Endodermal cell (in vitro differentiated cells): ENCODE measurements at regions not wholly inside any gene's neighbourhood (a gene's known extent, or its start where the extent isn't known, plus 50 kb on each side); places are given as distances from the start of the nearest gene placed in this dataset.

Experiments
- DNase-seq: peaks from one replicate; pipeline ENCODE4 v3.0.0-alpha.2; 2017
- H3K27ac ChIP-seq: 2 replicates; pipeline ENCODE4 v1.5.1; 2013; ENCODE audit warnings: mild to moderate bottlenecking, low read depth, low read length, moderate library complexity
- H3K27me3 ChIP-seq: 2 replicates; pipeline ENCODE4 v1.6.1; 2013; ENCODE audit warnings: mild to moderate bottlenecking, low read length, moderate library complexity; ENCODE audit not compliant: insufficient read depth, control insufficient read depth, poor library complexity, severe bottlenecking
- H3K36me3 ChIP-seq: 2 replicates; pipeline ENCODE4 v1.7.0; 2013; ENCODE audit warnings: mild to moderate bottlenecking, low read length, moderate library complexity; ENCODE audit not compliant: control insufficient read depth, insufficient read depth
- H3K4me1 ChIP-seq: one replicate; pipeline ENCODE4 v1.7.0; 2013; ENCODE audit warnings: low read length; ENCODE audit not compliant: control insufficient read depth, insufficient read depth
- H3K4me3 ChIP-seq: 2 replicates; pipeline ENCODE4 v1.5.1; 2013; ENCODE audit warnings: mild to moderate bottlenecking, low read length, moderate library complexity
- H3K9ac ChIP-seq: 2 replicates; pipeline ENCODE4 v1.6.1; 2013; ENCODE audit warnings: mild to moderate bottlenecking, low read length, moderate library complexity; ENCODE audit not compliant: poor library complexity, severe bottlenecking; ENCODE audit errors: extremely low read depth
- H3K9me3 ChIP-seq: 2 replicates; pipeline ENCODE4 v1.6.1; 2013; ENCODE audit warnings: mild to moderate bottlenecking, low read length, moderate library complexity; ENCODE audit not compliant: control insufficient read depth
- H3K27ac Mint-ChIP-seq: 2 replicates; pipeline ENCODE4 v1.8.0; 2020; ENCODE audit warnings: mixed read lengths
- H3K27me3 Mint-ChIP-seq: 2 replicates; pipeline ENCODE4 v1.8.0; 2021; ENCODE audit warnings: mild to moderate bottlenecking, mixed read lengths; ENCODE audit not compliant: insufficient read depth
- H3K36me3 Mint-ChIP-seq: 2 replicates; pipeline ENCODE4 v1.8.0; 2020; ENCODE audit warnings: low read depth, mixed read lengths
- H3K4me1 Mint-ChIP-seq: 2 replicates; pipeline ENCODE4 v1.8.0; 2020; ENCODE audit warnings: mixed read lengths
- H3K4me3 Mint-ChIP-seq: 2 replicates; pipeline ENCODE4 v1.8.0; 2020; ENCODE audit warnings: mild to moderate bottlenecking, moderate library complexity, mixed read lengths
- H3K9me3 Mint-ChIP-seq: 2 replicates; pipeline ENCODE4 v1.8.0; 2020; ENCODE audit warnings: mild to moderate bottlenecking, mixed read lengths
- CTCF ChIP-seq: fragments of 200-600 bp; sonication (generic); conservative IDR thresholded peaks from 2 replicates; pipeline ENCODE4 v1.5.0; 2021; ENCODE audit warnings: antibody characterized with exemption, mild to moderate bottlenecking
- WGBS, 2 experiments: methylation state at CpG; one replicate each; pipeline versions ENCODE4 v1.1.5 to v1.1.7; 2013; ENCODE audit warnings: missing lambda C conversion rate in 2 of 2, mixed read lengths in 1 of 2; ENCODE audit not compliant: insufficient coverage in 1 of 2, insufficient read length in 1 of 2; 5-methylcytosine and 5-hydroxymethylcytosine counted together

DNA sequence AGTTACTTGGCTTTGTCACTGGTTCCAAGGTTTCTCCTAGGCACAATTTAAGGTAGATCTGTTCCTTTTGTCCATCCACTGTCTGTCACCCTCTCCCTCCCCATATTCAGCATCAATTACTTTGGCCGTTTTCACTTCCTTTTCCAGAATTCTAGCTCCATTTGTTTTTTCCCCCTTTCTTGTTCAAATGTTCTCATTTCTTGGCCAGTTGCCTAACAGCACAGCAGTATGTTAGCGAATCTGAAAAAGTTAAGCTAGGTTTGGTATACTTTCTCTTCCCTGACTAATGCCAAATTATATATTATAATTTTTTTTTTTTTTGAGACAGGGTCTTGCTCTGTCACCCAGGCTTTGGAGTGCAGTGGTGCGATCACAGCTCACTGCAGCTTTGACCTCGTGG is 409.1 kb upstream of the TEX13C start:
- no peaks in the 10 kb centered on the region for H3K4me1 Mint-ChIP-seq
- Histone ChIP-seq H3K27ac (no peak overlapping the region), H3K4me1 (no peaks in the 10 kb centered on the region), H3K9me3 (no peaks in the 10 kb centered on the region), H3K4me3 (no peak overlapping the region), H3K36me3 (no peaks in the 10 kb centered on the region), H3K27me3 (no peaks in the 10 kb centered on the region), H3K9ac (no peak overlapping the region)
- DNase-seq = no peak
- H3K27me3 Mint-ChIP-seq = no peaks in the 10 kb centered on the region
- no peak for TF ChIP-seq CTCF
- peaks cover 2% of the 10 kb centered on the region for H3K9me3 Mint-ChIP-seq
- no peak overlapping the region for H3K4me3 Mint-ChIP-seq
- 86% methylated on average over 3 of the region's 4 CpGs; no CpG with 5 or more reads in 1 of the 2 experiments for WGBS, 2 experiments
- no peak overlapping the region for H3K27ac Mint-ChIP-seq
- no peaks in the 10 kb centered on the region for H3K36me3 Mint-ChIP-seq

- H3K36me3 ChIP-seq = no peaks in the 10 kb centered on the region
- no peak overlapping the region for H3K27ac ChIP-seq
- 89% methylated on average over 2 of the region's 2 CpGs; no CpG with 5 or more reads in 1 of the 2 experiments for WGBS, 2 experiments
- no peak for TF ChIP-seq CTCF
- no peaks in the 10 kb centered on the region for H3K4me1 ChIP-seq
- Mint-ChIP-seq H3K27me3 (no peaks in the 10 kb centered on the region), H3K9me3 (no peaks in the 10 kb centered on the region), H3K36me3 (no peaks in the 10 kb centered on the region), H3K4me1 (no peaks in the 10 kb centered on the region), H3K27ac (no peak overlapping the region), H3K4me3 (no peak overlapping the region)
- no peak overlapping the region for H3K4me3 ChIP-seq
- H3K27me3 ChIP-seq = no peaks in the 10 kb centered on the region
- no peak overlapping the region for H3K9ac ChIP-seq
- no peak for DNase-seq
- no peaks in the 10 kb centered on the region for H3K9me3 ChIP-seq
Observed at GRCh38 chrX:124917011-124917410, 402.7 kb upstream of the TEX13C start.

GRCh38 chrX:124925681-124926080 is 394.0 kb upstream of the TEX13C start:
- no peak overlapping the region for H3K27ac ChIP-seq
- no peaks in the 10 kb centered on the region for H3K27me3 Mint-ChIP-seq
- no peaks in the 10 kb centered on the region for H3K36me3 ChIP-seq
- no peaks in the 10 kb centered on the region for H3K9me3 Mint-ChIP-seq
- H3K9me3 ChIP-seq = no peaks in the 10 kb centered on the region
- H3K36me3 Mint-ChIP-seq = no peaks in the 10 kb centered on the region
- no peak overlapping the region for H3K9ac ChIP-seq
- 70 to 100% methylated on average over 1 of the region's 1 CpG for WGBS, 2 experiments
- no peaks in the 10 kb centered on the region for H3K27me3 ChIP-seq
- DNase-seq = no peak
- H3K4me1 Mint-ChIP-seq = peaks cover 7% of the 10 kb centered on the region
- no peak overlapping the region for H3K27ac Mint-ChIP-seq
- no peak for TF ChIP-seq CTCF
- no peak overlapping the region for H3K4me3 ChIP-seq
- no peak overlapping the region for H3K4me3 Mint-ChIP-seq
- no peaks in the 10 kb centered on the region for H3K4me1 ChIP-seq
